ENCODE measurements at regions not wholly inside any gene's neighbourhood (a gene's known extent, or its start where the extent isn't known, plus 50 kb on each side); places are given as distances from the start of the nearest gene placed in this dataset.

DNA sequence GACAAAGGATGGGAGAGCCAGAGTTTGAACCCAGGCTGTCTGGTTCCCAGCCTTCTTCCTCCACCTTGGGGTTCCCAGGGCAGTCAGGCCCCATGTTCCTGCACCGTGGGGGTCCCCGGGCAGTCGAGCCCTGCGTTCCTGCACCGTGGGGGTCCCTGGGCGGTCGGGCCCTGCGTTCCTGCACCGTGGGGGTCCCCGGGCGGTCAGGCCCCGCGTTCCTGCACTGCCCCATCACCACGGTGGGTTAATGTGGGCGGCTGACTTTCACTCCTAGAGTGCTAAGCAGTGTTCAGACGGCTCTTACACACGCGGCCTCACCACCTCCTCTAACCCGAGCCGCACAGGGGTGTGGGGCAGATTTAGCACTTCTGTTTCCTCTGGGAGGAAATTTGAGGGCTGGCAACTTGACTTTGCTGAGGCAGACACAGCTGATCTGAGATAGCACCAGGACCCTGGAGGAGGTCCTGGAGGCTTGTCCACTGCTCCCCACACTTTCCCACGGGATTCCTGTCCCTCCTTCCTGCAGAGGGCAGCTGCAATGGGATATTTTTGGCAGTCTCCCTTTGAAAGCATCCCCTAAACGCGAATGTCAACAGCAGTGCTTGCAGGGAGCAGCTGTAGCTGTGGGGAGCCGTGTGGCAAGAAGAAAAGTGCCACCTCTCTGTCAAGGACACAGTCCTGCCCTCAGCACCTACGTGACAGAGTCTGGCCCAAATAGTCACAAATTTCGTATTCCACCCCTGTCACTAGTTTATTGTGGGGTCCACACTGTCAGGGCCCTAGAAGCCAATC, 239.4 kb downstream of the TEX29 start:
- no peak overlapping the region for H3K4me3 Mint-ChIP-seq (ENCODE audit: unreplicated experiment)
- TF ChIP-seq EZH2 (IDR thresholded peaks at IDR 0.05; ENCODE audit: insufficient read depth, low read length): no peak
- TF ChIP-seq, protein P1, sequence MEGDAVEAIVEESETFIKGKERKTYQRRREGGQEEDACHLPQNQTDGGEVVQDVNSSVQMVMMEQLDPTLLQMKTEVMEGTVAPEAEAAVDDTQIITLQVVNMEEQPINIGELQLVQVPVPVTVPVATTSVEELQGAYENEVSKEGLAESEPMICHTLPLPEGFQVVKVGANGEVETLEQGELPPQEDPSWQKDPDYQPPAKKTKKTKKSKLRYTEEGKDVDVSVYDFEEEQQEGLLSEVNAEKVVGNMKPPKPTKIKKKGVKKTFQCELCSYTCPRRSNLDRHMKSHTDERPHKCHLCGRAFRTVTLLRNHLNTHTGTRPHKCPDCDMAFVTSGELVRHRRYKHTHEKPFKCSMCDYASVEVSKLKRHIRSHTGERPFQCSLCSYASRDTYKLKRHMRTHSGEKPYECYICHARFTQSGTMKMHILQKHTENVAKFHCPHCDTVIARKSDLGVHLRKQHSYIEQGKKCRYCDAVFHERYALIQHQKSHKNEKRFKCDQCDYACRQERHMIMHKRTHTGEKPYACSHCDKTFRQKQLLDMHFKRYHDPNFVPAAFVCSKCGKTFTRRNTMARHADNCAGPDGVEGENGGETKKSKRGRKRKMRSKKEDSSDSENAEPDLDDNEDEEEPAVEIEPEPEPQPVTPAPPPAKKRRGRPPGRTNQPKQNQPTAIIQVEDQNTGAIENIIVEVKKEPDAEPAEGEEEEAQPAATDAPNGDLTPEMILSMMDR (IDR thresholded peaks at IDR 0.05; ENCODE audit: insufficient read depth, low read depth, low read length): no peak
- Histone ChIP-seq H3K79me2 (ENCODE audit: insufficient read depth, low read length) (no peaks in the 10 kb centered on the region), H3K4me1 (ENCODE audit: insufficient read depth, low read length) (no peaks in the 10 kb centered on the region), H3K27ac (ENCODE audit: low read depth, low read length) (no peak overlapping the region), H3K9me3 (ENCODE audit: insufficient read depth, low read depth, low read length) (peaks cover 6% of the 10 kb centered on the region), H3K4me2 (ENCODE audit: low read length) (no peak overlapping the region), H3K27me3 (ENCODE audit: insufficient read depth, low read length) (no peaks in the 10 kb centered on the region), H3K9ac (ENCODE audit: low read length) (no peak overlapping the region), H4K20me1 (ENCODE audit: insufficient read depth, low read length) (no peaks in the 10 kb centered on the region), H3K4me3 (ENCODE audit: insufficient read depth, low read depth, low read length) (no peak overlapping the region), H2AFZ (ENCODE audit: low read depth, low read length) (no peak overlapping the region), H3K36me3 (ENCODE audit: insufficient read depth, low read length) (no peaks in the 10 kb centered on the region)
- no peak for DNase-seq (ENCODE audit: low read depth)
- peaks cover 34% of the 10 kb centered on the region for H3K27me3 Mint-ChIP-seq (ENCODE audit: low read depth, unreplicated experiment)
- no peak overlapping the region for H3K27ac Mint-ChIP-seq (ENCODE audit: unreplicated experiment)
- H3K4me1 Mint-ChIP-seq (ENCODE audit: low read depth, unreplicated experiment): peaks cover 6% of the 10 kb centered on the region
- no peak for FAIRE-seq
- peaks cover 2% of the 10 kb centered on the region for H3K36me3 Mint-ChIP-seq (ENCODE audit: low read depth, unreplicated experiment)
- H3K9me3 Mint-ChIP-seq (ENCODE audit: unreplicated experiment): no peaks in the 10 kb centered on the region

- TF ChIP-seq, protein P1 (IDR thresholded peaks at IDR 0.05; ENCODE audit: insufficient read depth, low read depth, low read length): no peak
- TF ChIP-seq EZH2 (IDR thresholded peaks at IDR 0.05; ENCODE audit: insufficient read depth, low read length): no peak
- DNase-seq (ENCODE audit: low read depth): no peak
- no peaks in the 10 kb centered on the region for H3K9me3 Mint-ChIP-seq (ENCODE audit: unreplicated experiment)
Observed at GRCh38 chr13:111561091-111561781, 240.8 kb downstream of the TEX29 start.

More at GRCh38 chr13:111561091-111561781, 240.8 kb downstream of the TEX29 start:
- H3K9me3 ChIP-seq (ENCODE audit: insufficient read depth, low read depth, low read length): peaks cover 6% of the 10 kb centered on the region
- H3K79me2 ChIP-seq (ENCODE audit: insufficient read depth, low read length): no peaks in the 10 kb centered on the region
- FAIRE-seq: no peak
- no peaks in the 10 kb centered on the region for H3K4me1 ChIP-seq (ENCODE audit: insufficient read depth, low read length)
- peaks cover 36% of the 10 kb centered on the region for H3K27me3 Mint-ChIP-seq (ENCODE audit: low read depth, unreplicated experiment)
- H3K27ac ChIP-seq (ENCODE audit: low read depth, low read length): no peak overlapping the region
- H3K4me2 ChIP-seq (ENCODE audit: low read length): no peak overlapping the region
- peaks cover 9% of the 10 kb centered on the region for H3K4me1 Mint-ChIP-seq (ENCODE audit: low read depth, unreplicated experiment)
- no peak overlapping the region for H3K4me3 ChIP-seq (ENCODE audit: insufficient read depth, low read depth, low read length)
- peaks cover 2% of the 10 kb centered on the region for H3K36me3 Mint-ChIP-seq (ENCODE audit: low read depth, unreplicated experiment)
- no peaks in the 10 kb centered on the region for H4K20me1 ChIP-seq (ENCODE audit: insufficient read depth, low read length)
- H3K9ac ChIP-seq (ENCODE audit: low read length): no peak overlapping the region
- H3K27me3 ChIP-seq (ENCODE audit: insufficient read depth, low read length): no peaks in the 10 kb centered on the region
- no peak overlapping the region for H2AFZ ChIP-seq (ENCODE audit: low read depth, low read length)
- H3K36me3 ChIP-seq (ENCODE audit: insufficient read depth, low read length): no peaks in the 10 kb centered on the region
- no peak overlapping the region for H3K27ac Mint-ChIP-seq (ENCODE audit: unreplicated experiment)
- H3K4me3 Mint-ChIP-seq (ENCODE audit: unreplicated experiment): no peak overlapping the region
